IMR-90 (cell line): ENCODE measurements at regions not wholly inside any gene's neighbourhood (a gene's known extent, or its start where the extent isn't known, plus 50 kb on each side); places are given as distances from the start of the nearest gene placed in this dataset.

ENCODE experiments used
- ATAC-seq: fragments of 200-7000 bp; cut with Tn5 transposase; 2 replicates; pipeline ENCODE4 v1.9.1; 2020; ENCODE audit warnings: low read depth, mild to moderate bottlenecking, moderate library complexity
- BruUV-seq: library from RNA; stranded (reverse); fragments of 400-500 nt; replicated peaks from 2 replicates; lab custom pipeline; 2021; lab: Mats Ljungman, UMichigan
- CTCF ChIA-PET: fragments of 300-600 bp; formaldehyde crosslinking; extraction: SDS; loops from one replicate; lab custom pipeline; 2021; ENCODE audit warnings: antibody characterized with exemption; lab: Yijun Ruan, JAX
- POLR2A ChIA-PET: fragments of 300-600 bp; sonication (Branson Sonifier 250); formaldehyde crosslinking; loops from one replicate; lab custom pipeline; 2022; ENCODE audit warnings: antibody characterized with exemption; ENCODE audit not compliant: unreplicated experiment; lab: Charles Lee
- DNase-seq: peaks from one replicate; pipeline ENCODE4 v3.0.0; 2013
- H2AFZ ChIP-seq: replicated peaks from 2 replicates; pipeline ENCODE3; 2013; ENCODE audit warnings: low read length, mild to moderate bottlenecking; ENCODE audit not compliant: poor library complexity
- H2AK5ac ChIP-seq: 2 replicates; pipeline ENCODE4 v1.6.1; 2013; ENCODE audit warnings: low read depth, low read length, inconsistent platforms
- H2AK9ac ChIP-seq: replicated peaks from 2 replicates; pipeline ENCODE3; 2013; ENCODE audit warnings: mild to moderate bottlenecking, low read depth, low read length, moderate library complexity; ENCODE audit not compliant: poor library complexity
- H2BK120ac ChIP-seq: 2 replicates; pipeline ENCODE4 v1.6.1; 2013; ENCODE audit warnings: low read depth, low read length, inconsistent platforms
- H2BK15ac ChIP-seq: 3 replicates; pipeline ENCODE4 v1.6.1; 2013; ENCODE audit warnings: low read depth, low read length, inconsistent platforms
- H2BK20ac ChIP-seq: 2 replicates; pipeline ENCODE4 v1.6.1; 2013; ENCODE audit warnings: low read depth, mild to moderate bottlenecking, inconsistent platforms, low read length, moderate library complexity
- H2BK5ac ChIP-seq: 2 replicates; pipeline ENCODE4 v1.6.1; 2013; ENCODE audit warnings: mild to moderate bottlenecking, low read depth, low read length, inconsistent platforms; ENCODE audit not compliant: poor library complexity, severe bottlenecking
- H3K14ac ChIP-seq: replicated peaks from 2 replicates; pipeline ENCODE4 v1.6.1; 2013; ENCODE audit warnings: low read depth, low read length, inconsistent platforms
- H3K18ac ChIP-seq: 2 replicates; pipeline ENCODE4 v1.6.1; 2013; ENCODE audit warnings: low read depth, low read length, control low read depth
- H3K23ac ChIP-seq: 2 replicates; pipeline ENCODE4 v1.6.1; 2013; ENCODE audit warnings: low read depth, low read length, inconsistent platforms
- H3K27ac ChIP-seq: 2 replicates; pipeline ENCODE4 v1.5.1; 2013; ENCODE audit warnings: mild to moderate bottlenecking, control low read depth, low read length; ENCODE audit not compliant: insufficient read depth
- H3K27me3 ChIP-seq: 2 replicates; pipeline ENCODE4 v1.6.1; 2013; ENCODE audit warnings: low read length; ENCODE audit not compliant: control insufficient read depth, insufficient read depth
- H3K36me3 ChIP-seq: 2 replicates; pipeline ENCODE4 v1.6.1; 2013; ENCODE audit warnings: low read length, mixed read lengths; ENCODE audit not compliant: control insufficient read depth, insufficient read depth
- H3K4ac ChIP-seq: 2 replicates; pipeline ENCODE4 v1.6.1; 2013; ENCODE audit warnings: low read depth, low read length, inconsistent platforms
- H3K4me1 ChIP-seq: 2 replicates; pipeline ENCODE4 v1.6.1; 2013; ENCODE audit warnings: low read length, mixed read lengths; ENCODE audit not compliant: control insufficient read depth, insufficient read depth
- H3K4me2 ChIP-seq: 2 replicates; pipeline ENCODE4 v1.6.1; 2013; ENCODE audit warnings: low read depth, mild to moderate bottlenecking, control low read depth, low read length, moderate library complexity
- H3K4me3 ChIP-seq: 2 replicates; pipeline ENCODE4 v1.5.1; 2013; ENCODE audit warnings: low read depth, mild to moderate bottlenecking, control low read depth, low read length, moderate library complexity; ENCODE audit not compliant: insufficient read depth
- H3K56ac ChIP-seq: 2 replicates; pipeline ENCODE4 v1.6.1; 2013; ENCODE audit warnings: low read length, inconsistent platforms; ENCODE audit not compliant: insufficient read depth; ENCODE audit errors: extremely low read depth
- H3K79me1 ChIP-seq, 2 experiments: 2 replicates each; pipeline ENCODE4 v1.6.1; 2013; ENCODE audit warnings: low read length in 2 of 2, inconsistent platforms in 1 of 2, low read depth in 1 of 2
- H3K9ac ChIP-seq: 2 replicates; pipeline ENCODE4 v1.6.1; 2013; ENCODE audit warnings: low read depth, low read length, control low read depth
- H3K9me1 ChIP-seq: 2 replicates; pipeline ENCODE4 v1.6.1; 2013; ENCODE audit warnings: low read length, inconsistent platforms; ENCODE audit not compliant: insufficient read depth
- H3K9me3 ChIP-seq: 2 replicates; pipeline ENCODE4 v1.6.1; 2013; ENCODE audit warnings: low read length; ENCODE audit not compliant: control insufficient read depth, insufficient read depth
- H4K20me1 ChIP-seq: 2 replicates; pipeline ENCODE4 v1.6.1; 2013; ENCODE audit warnings: low read length, inconsistent platforms; ENCODE audit not compliant: insufficient read depth
- H4K5ac ChIP-seq: 2 replicates; pipeline ENCODE4 v1.6.1; 2013; ENCODE audit warnings: mild to moderate bottlenecking, low read depth, low read length, control low read depth
- H4K8ac ChIP-seq, 2 experiments: 2 replicates each; pipeline ENCODE4 v1.6.1; 2013; ENCODE audit warnings: low read depth in 2 of 2, low read length in 2 of 2, control low read depth in 1 of 2, inconsistent platforms in 1 of 2
- H4K91ac ChIP-seq: 2 replicates; pipeline ENCODE4 v1.6.1; 2013; ENCODE audit warnings: low read depth, low read length, inconsistent platforms; ENCODE audit not compliant: insufficient read depth
- CEBPB ChIP-seq: IDR thresholded peaks from 2 replicates; pipeline ENCODE4 v1.6.1; 2012; ENCODE audit warnings: low read depth, low read length, improper control_type of control experiment
- MXI1 ChIP-seq: IDR thresholded peaks from 2 replicates; pipeline ENCODE4 v1.6.1; 2012; ENCODE audit warnings: low read depth, mild to moderate bottlenecking, low read length, moderate library complexity, borderline replicate concordance
- WGBS, 2 experiments: methylation state at CpG; one replicate each; pipeline versions ENCODE4 v1.1.5 to v1.1.7; 2013; ENCODE audit warnings: missing lambda C conversion rate in 2 of 2; ENCODE audit not compliant: insufficient read length in 1 of 2; ENCODE audit errors: extremely low coverage in 2 of 2; 5-methylcytosine and 5-hydroxymethylcytosine counted together
- dilution Hi-C: fragments of 300-500 bp; cut with HindIII; formaldehyde crosslinking; loops from one replicate; pipeline ENCODE4 v1.14.3; 2018; ENCODE audit warnings: low sequenced_read_pairs; ENCODE audit not compliant: unreplicated experiment
- in situ Hi-C: fragments of 300-500 bp; cut with MboI; formaldehyde crosslinking; loops from 3 replicates; pipeline ENCODE4 v1.14.3; 2019; ENCODE audit warnings: low sequenced_read_pairs, inconsistent platforms, mixed read lengths
- intact Hi-C: fragments of 100-400 bp; cut with micrococcal nuclease; formaldehyde crosslinking; loops from 2 replicates; pipeline ENCODE4 v1.10.0; 2022

DNA sequence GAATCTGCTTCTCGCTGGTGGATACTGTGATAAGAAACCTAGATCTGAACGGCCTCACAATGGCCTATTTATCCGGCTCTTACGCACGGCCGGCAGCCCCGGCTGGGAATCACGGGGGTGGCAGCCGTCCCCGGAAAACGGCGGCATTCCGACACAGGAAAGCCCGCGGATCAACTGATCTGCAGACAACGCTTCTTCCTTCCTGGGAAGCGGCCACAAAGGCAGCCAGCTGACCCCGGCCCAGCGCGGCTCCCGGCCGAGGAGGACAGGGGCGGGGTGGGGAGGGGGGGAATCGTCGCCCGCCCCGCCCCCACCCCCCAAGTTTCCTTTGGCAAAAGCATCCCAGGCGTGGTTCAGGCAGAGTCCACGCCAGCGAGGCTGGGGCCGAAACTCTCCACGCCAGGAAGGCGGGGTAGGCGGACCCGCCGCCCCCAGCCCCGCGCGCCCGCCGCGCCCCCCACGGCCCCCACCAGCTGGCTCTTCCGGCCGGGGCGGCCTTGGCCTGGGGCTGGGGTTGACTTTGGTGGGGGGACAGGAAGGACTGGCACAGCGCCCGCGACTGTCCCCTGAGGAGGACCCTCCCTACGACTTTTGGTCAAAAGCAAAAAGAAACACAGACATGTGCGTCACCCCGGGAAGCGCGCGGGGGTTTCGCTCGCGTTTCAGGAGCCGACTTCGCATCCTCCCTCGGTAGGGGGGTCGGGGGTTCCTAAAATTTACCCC is 247.7 kb upstream of the ANKRD55 start (continued):
- TF ChIP-seq CEBPB = no peak
- no peak for TF ChIP-seq MXI1

DNA sequence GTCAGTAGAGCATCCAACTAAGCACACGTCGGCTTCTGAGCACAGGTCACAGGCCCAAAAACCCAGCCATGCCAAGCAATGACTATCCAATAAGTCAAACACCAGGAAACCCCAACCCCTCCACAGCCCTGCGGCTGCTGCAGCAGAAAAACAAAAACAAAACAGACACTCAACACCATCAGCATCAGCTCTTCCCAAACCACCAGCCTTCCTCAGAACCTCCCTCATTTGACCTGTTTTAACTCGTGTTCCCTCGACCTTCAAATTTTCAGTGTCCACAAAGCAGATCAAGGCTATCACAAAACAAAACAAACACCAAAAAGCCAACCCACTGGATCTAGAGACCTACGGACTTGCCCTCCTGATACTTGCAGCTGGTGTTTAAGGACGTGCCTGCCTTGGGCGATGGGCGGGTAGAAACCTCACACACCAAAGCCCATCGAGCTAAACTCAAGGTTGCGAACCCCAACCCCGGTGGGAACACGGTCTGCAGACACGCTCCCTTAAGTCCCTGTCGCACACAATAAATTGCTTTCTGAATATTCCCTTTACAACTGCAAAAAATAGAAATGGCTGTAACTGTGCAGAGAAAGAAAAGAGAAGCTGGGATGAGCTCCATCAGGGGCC is 247.1 kb upstream of the ANKRD55 start:
- DNase-seq (no peak), ATAC-seq (peak; percentile 24)
- peaks cover 25% of the 10 kb centered on the region for H3K9me1 ChIP-seq
- H2AK5ac ChIP-seq = peak overlapping the region; percentile 21
- no peaks in the 10 kb centered on the region for H3K36me3 ChIP-seq
- dilution Hi-C loops (no loop called here), intact Hi-C loops (loop anchor here (2.0 to 5.0 kb wide), 3 partner anchors 209 to 357 kb away; no protein-coding TSS in a partner anchor), in situ Hi-C loops (no loop called here)
- H3K4me1 ChIP-seq = peaks cover 29% of the 10 kb centered on the region
- H2BK15ac ChIP-seq = peak overlapping the region; percentile 85; the same call in 2 of the 3 replicates
- no peaks in the 10 kb centered on the region for H3K27me3 ChIP-seq
- peak overlapping the region; percentile 69 for H3K23ac ChIP-seq
- H3K79me1 ChIP-seq = peaks cover 0 to 4% of the 10 kb centered on the region in 2 experiments; a peak in 1 of 4 replicates
- H2AK9ac ChIP-seq = peak overlapping the region; percentile 20
- H4K8ac ChIP-seq = peak overlapping the region; percentile 65 to 86
- peak overlapping the region; percentile 80 for H4K5ac ChIP-seq
- no peak for TF ChIP-seq MXI1
- peak overlapping the region; percentile 65 for H2BK5ac ChIP-seq
- H4K20me1 ChIP-seq = no peaks in the 10 kb centered on the region
- H3K9me3 ChIP-seq = no peaks in the 10 kb centered on the region
- WGBS, 2 experiments = 4% methylated on average over 5 of the region's 15 CpGs; no CpG with 5 or more reads in 1 of the 2 experiments
- ChIA-PET POLR2A (no interaction called here), CTCF (interaction anchor here (0.6 kb wide), 2 partner anchors 17 to 68 kb away, joined by 3 read pairs; no protein-coding TSS in a partner anchor)
- H3K18ac ChIP-seq = peak overlapping the region; percentile 68
- peak overlapping the region; percentile 97 for H2BK120ac ChIP-seq
- H2AFZ ChIP-seq = peak overlapping the region; percentile 88
- no TSS peak for BruUV-seq
- peak overlapping the region; percentile 89 for H3K14ac ChIP-seq
- peak overlapping the region; percentile 94 for H4K91ac ChIP-seq
- peak overlapping the region; percentile 67 for H3K56ac ChIP-seq
- H3K9ac ChIP-seq = peak overlapping the region; percentile 66
- peak overlapping the region; percentile 83 for H2BK20ac ChIP-seq
- peak overlapping the region; percentile 37 for H3K4me3 ChIP-seq
- peak overlapping the region; percentile 58 for H3K27ac ChIP-seq
- peak overlapping the region; percentile 82 for H3K4ac ChIP-seq
- peak overlapping the region; percentile 77 for H3K4me2 ChIP-seq
